HG03095 (cell line): ENCODE measurements at regions not wholly inside any gene's neighbourhood (a gene's known extent, or its start where the extent isn't known, plus 50 kb on each side); places are given as distances from the start of the nearest gene placed in this dataset.
"Not testable (repeated sequence)": the region's sequence is repeated elsewhere in the genome, so short reads cannot be mapped to it uniquely, and the experiment has no call there.

Experiments used
- ATAC-seq: cut with Tn5 transposase; IDR thresholded peaks from one replicate; pipeline ENCODE4 v1.9.1; 2021; ENCODE audit warnings: moderate library complexity; ENCODE audit not compliant: unreplicated experiment

DNA sequence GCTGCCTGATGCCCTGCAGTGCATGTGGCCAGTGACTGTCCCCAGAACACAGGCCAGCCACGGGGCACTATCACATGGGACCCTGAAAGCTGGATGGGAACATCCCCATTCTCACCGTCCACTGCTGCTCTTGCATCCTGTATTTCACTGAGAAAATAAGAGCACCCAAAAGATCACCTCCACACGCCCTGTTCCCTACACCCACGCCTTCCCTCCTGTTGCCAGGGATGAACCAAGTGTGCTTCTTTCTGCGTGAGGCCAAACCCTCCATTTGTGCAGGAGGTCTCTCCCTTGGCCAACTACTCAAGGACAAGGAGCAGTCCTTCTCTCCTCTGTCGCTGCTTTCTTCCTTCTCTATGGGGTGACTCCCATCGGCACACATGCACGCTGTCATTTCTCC lies 118.3 kb downstream of the LRRC37A3 start:
- ATAC-seq = not testable (repeated sequence)

DNA sequence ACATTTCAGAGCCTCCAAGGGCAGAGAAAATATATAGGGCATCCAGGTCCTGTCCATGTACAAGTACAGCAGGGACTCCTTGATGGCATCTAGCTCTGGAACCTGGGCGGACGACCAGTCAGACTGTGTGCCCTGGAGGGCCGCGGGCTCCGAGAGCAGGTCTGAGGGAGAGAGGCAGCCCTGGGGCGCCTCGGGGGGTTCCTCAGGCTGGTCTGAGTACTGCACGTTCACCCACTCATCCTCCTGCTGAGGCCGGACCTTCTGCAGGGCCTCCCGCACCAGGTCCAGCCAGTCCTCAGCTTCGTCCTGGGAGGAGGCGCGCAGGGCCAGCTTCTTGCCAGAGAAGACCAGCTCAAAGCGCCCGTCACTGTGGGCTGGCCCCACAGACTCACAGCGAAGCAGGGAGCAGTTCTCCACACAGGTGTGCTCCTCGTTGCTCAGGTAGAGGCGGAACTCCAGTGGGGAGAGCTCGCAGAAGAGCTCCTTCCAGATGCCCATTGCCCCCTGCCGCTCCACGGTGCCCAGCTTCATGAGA lies 118.8 kb downstream of the LRRC37A3 start:
- ATAC-seq = not testable (repeated sequence)

DNA sequence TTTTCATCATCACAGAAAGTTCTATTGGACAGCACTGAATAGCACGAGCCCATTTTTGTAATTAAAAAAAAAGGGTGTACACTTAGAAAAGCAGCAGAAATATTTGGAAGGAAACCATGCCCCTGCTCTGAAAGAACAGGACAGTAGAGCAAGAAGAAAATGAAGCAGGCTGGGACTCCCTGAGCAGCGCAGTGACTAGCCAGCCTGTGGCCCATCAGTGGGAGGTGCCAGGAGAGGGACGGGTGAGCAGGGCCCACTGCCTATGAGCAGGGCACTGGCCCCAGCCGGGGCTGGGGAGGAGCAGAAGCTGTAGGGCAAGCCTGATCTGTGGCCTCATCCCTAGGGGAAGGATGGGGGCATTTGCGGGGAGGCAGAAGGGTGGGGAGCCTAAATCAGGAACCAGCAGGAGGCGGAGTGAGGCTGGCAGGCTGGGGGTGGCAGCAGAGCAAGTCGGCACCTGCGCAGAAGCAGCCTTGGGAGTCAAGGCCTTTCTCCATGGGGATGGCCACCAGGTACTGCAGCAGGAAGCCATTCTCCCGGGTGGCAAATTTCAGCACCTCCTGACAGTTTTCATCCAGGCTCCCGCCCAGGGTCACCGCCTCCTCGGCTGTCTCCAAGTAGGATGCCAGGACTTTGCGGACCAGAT lies 119.6 kb downstream of the LRRC37A3 start:
- not testable (repeated sequence) for ATAC-seq

- not testable (repeated sequence) for ATAC-seq
Observed at GRCh38 chr17:64798961-64799360, 120.3 kb downstream of the LRRC37A3 start.

DNA sequence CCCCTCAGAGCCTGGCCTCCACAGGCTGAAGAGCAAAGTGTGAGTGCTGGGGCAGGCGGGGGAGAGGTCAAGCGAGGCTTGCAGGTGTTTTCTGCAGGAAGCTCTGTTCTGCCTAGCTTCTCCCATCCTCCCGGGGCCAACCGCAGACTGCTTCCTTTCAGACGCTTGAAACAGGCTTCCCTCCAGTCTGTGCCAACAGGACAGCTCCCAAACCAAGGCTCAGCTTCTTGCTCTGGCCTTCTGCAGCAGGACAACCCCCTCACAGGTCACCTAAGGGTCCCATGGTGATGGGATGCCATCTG lies 120.8 kb downstream of the LRRC37A3 start:
- ATAC-seq = peak; percentile 56

DNA sequence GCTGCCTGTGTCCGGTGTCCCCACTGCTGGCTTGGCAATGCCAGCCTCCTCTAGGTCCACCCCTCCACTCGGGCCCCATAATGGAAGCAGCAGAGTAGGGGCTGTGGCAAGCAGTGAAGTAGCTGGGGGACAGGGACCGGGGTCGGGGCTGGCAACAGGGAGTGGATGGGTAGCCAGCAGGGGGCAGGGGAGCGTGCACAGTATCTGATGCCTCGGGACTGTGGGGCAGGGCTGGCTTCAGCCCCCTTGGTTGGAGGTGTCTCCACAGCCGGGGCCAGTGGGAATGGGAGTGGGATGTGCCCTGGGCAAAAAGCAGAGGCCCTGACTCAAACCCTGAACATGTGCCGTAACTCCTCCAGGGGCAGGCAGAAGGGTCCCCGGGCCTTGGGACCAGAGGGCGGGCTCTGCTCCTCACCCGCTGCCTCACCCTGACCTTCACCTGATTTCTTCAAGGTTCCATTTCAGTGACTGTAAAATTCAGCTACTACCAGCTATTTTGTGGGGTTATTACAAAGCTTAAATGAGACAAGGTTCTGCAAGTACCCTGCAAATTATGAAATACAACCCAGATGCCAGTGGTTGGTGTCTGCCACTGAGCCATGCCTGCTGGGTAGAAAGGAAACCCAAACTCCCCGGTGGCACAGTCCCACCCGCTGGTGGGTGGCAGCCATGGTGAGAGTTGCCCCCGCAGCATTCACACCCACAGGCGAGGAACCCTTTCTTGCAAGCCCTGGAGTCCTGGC lies 121.4 kb downstream of the LRRC37A3 start:
- not testable (repeated sequence) for ATAC-seq

GRCh38 chr17:64795342-64795741 lies 123.9 kb downstream of the LRRC37A3 start:
- not testable (repeated sequence) for ATAC-seq

DNA sequence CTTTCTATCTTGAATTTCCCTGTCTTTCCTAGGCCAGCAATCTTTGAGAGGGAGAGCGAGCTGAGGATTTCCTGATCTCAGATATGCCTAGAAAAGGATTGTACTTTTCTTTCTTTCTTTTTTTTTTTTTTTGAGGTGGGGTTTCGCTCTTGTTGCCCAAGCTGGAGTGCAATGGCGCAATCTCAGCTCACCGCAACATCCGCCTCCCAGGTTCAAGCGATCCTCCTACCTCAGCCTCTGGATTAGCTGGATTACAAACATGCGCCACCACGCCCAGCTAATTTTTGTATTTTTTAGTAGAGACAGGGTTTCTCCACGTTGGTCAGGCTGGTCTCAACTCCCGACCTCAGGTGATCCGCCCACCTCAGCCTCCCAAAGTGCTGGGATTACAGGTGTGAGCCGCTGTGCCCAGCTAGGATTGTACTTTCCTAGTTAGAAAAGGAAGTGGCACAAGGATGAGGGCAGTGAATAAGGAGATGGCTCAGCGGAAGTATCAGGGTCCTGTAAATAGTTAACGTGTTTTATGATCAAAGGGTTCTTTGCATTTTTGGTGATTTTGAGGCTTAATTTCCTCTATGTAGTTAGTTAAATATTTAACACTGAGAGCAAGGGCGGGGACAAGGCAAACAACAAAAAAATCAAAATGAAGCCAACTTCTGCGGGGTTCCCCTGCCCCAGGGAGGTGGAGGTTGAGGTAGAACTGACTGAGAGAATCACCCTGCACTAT lies 124.6 kb downstream of the LRRC37A3 start:
- ATAC-seq = not testable (repeated sequence)

- ATAC-seq = not testable (repeated sequence)
Observed at GRCh38 chr17:64794113-64794512, 125.2 kb downstream of the LRRC37A3 start.

- not testable (repeated sequence) for ATAC-seq
Observed at GRCh38 chr17:64792793-64793575, 126.3 kb downstream of the LRRC37A3 start.

- not testable (repeated sequence) for ATAC-seq
Observed at GRCh38 chr17:64792276-64792675, 127.0 kb downstream of the LRRC37A3 start.

DNA sequence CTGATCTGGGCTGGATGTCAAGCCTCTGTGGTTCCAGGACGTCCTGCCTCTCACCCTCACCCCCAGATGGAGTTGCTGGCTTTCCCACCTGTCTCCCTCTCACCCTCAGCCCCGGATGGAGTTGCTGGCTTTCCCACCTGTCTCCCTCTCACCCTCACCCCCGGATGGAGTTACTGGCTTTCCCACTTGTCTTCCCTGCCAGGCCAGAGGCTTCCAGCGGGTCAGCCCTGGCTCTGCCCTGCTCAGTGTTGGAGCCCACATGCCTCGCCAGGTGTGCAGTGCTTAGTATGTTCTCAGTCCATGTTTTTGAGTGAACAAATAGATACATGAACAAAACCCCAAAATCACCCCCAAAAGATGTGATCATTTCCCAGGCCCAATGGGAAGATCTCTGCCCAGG lies 127.6 kb downstream of the LRRC37A3 start:
- ATAC-seq = not testable (repeated sequence)

GRCh38 chr17:64791226-64791625 lies 128.1 kb downstream of the LRRC37A3 start:
- not testable (repeated sequence) for ATAC-seq

GRCh38 chr17:64790690-64791089 lies 128.6 kb upstream of the SMURF2 start:
- ATAC-seq = not testable (repeated sequence)

DNA sequence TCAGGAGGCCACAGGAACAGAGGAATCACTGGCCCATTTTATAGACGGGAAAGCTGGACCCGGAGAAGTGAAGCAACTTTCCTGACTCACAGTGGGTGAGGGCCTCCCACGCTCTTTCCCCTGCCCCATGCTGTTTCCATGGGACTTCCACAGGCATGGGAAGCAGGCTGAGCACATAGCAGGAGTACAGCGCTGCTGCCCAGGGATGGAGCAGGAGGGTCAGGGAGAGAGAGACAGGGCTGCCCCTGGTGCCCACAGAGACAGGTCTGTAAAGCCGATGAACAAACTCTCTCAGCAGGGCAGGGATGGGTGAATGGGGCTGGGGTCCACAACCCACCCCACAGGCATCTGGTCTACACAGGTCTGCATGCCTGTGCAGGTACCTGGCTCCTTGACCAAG lies 128.1 kb upstream of the SMURF2 start:
- ATAC-seq = not testable (repeated sequence)

- ATAC-seq = not testable (repeated sequence)
Observed at GRCh38 chr17:64789061-64789445, 126.9 kb upstream of the SMURF2 start.

DNA sequence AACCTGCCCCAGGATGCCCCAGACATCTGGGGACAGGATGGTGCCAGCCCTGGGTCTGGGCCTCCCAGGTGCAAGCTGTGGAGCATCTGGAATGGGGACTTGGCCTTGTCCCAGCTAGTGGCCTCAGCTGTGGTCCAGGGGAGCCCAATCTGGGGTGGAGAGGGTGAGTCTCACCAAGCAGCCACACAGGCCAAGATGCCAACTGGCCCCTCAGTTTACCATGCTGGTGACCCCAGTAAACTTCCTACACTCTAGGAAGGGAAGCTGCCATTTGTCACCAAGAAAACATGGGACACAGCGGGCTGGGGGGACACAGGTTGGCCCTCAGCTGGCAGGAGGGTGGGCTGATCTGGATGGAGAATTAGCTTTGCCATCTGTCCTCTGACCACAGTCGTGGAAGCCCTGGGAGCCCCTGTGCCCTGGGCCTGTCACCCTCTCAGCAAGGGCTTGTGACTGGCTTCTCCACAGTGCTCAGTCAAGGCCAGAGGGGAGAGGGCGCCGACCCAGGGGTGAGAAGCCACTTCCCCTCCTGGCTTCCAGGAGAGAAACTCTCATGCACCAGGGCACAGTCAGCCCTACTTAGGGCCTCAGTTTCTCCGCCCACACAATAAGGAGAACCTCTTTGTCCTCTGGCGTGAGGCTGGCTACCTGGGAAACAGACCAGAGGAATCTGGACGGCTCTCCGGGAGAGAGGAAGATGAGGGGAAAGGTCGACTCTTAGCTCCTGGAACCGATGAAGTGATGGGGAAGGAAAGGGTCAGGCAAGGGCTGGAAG lies 126.4 kb upstream of the SMURF2 start:
- ATAC-seq = no peak

DNA sequence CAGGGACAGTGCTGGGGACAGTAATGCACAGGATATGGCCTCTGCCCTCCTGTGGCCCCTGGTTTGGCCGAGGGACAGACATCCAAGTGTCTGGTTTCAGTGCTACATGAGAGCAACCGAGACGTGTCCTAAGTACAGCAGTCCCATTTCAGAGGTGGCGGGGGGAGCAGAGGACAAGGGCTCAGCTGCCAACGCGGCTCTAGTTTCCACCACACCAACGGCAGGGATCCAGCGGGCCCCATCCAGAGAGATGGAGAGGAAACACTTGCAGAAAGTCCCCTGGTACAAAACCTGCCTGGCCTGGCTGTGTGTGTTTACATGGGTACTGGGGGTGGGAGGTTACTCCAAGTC lies 125.8 kb upstream of the SMURF2 start:
- ATAC-seq = no peak

DNA sequence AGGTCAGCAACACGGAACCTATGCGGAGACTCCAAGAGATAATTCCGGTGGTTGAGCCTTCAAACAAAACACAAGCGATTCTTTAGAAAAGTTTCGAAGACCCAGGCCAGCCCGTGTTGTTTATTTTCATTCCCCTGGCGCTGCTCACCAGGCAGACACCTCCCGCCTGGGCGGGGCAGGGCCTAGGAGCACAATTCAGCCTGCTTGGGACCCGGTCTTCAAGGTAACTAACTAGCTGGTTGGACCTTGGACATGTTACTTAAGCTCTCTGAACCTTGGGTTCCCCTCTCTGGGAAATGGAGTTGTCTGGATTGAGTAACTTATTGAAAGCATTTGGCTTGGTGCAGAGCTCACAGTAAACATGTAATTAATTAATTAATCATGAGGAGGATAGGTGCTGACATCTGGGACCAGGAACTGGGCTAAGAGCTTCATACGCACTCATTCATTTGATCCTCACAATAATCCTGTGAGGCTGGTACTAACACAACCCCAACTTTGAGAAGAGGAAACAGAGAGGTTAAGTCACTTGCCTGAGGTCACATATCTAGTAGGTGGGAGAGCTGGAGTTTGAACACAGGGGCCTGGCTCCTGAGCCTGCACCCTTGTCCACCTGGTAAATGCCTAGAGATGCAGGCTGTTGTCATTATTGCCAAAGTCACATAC lies 125.3 kb upstream of the SMURF2 start:
- ATAC-seq = no peak

GRCh38 chr17:64786337-64786736 lies 124.2 kb upstream of the SMURF2 start:
- ATAC-seq = no peak
